ENCODE measurements at regions not wholly inside any gene's neighbourhood (a gene's known extent, or its start where the extent isn't known, plus 50 kb on each side); places are given as distances from the start of the nearest gene placed in this dataset.

- TF ChIP-seq, protein P1, sequence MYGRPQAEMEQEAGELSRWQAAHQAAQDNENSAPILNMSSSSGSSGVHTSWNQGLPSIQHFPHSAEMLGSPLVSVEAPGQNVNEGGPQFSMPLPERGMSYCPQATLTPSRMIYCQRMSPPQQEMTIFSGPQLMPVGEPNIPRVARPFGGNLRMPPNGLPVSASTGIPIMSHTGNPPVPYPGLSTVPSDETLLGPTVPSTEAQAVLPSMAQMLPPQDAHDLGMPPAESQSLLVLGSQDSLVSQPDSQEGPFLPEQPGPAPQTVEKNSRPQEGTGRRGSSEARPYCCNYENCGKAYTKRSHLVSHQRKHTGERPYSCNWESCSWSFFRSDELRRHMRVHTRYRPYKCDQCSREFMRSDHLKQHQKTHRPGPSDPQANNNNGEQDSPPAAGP (tag by site-specific recombination; IDR thresholded peaks at IDR 0.05), result no peak
- TF ChIP-seq, protein P2, sequence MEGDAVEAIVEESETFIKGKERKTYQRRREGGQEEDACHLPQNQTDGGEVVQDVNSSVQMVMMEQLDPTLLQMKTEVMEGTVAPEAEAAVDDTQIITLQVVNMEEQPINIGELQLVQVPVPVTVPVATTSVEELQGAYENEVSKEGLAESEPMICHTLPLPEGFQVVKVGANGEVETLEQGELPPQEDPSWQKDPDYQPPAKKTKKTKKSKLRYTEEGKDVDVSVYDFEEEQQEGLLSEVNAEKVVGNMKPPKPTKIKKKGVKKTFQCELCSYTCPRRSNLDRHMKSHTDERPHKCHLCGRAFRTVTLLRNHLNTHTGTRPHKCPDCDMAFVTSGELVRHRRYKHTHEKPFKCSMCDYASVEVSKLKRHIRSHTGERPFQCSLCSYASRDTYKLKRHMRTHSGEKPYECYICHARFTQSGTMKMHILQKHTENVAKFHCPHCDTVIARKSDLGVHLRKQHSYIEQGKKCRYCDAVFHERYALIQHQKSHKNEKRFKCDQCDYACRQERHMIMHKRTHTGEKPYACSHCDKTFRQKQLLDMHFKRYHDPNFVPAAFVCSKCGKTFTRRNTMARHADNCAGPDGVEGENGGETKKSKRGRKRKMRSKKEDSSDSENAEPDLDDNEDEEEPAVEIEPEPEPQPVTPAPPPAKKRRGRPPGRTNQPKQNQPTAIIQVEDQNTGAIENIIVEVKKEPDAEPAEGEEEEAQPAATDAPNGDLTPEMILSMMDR (tag by site-specific recombination; IDR thresholded peaks at IDR 0.05), result no peak
- TF ChIP-seq ZNF221 (tag by site-specific recombination; IDR thresholded peaks at IDR 0.05; ENCODE audit: borderline replicate concordance), result no peak
- no peak for TF ChIP-seq ZNF473 (tag by site-specific recombination; IDR thresholded peaks at IDR 0.05)
- TF ChIP-seq ZNF2 (tag by site-specific recombination; IDR thresholded peaks at IDR 0.05), result no peak
- TF ChIP-seq ZNF23 (tag by site-specific recombination; IDR thresholded peaks at IDR 0.05; ENCODE audit: borderline replicate concordance), result no peak
Observed at GRCh38 chr1:184219883-184220282, 166.9 kb upstream of the C1orf21 start.
